Lung (tissue), 11 donors: ENCODE measurements at regions not wholly inside any gene's neighbourhood (a gene's known extent, or its start where the extent isn't known, plus 50 kb on each side); places are given as distances from the start of the nearest gene placed in this dataset.

Experiments
- ATAC-seq: fragments of 200-7000 bp; cut with Tn5 transposase; one replicate; pipeline ENCODE4 v1.9.1; 2020; ENCODE audit warnings: moderate number of reproducible peaks; ENCODE audit not compliant: insufficient read depth, low FRiP score
- DNase-seq, 3 donors: peaks; one replicate each; pipeline ENCODE4 v3.0.0-alpha.2; 2013 to 2017
- H3K27ac ChIP-seq, 2 donors: one replicate each; pipeline ENCODE4 v1.5.1; 2013; ENCODE audit warnings: mild to moderate bottlenecking in 2 of 2, moderate library complexity in 2 of 2, control low read depth in 1 of 2, inconsistent platforms in 1 of 2, low read depth in 1 of 2, low read length in 1 of 2
- H3K27me3 ChIP-seq, 3 donors: one replicate each; pipeline ENCODE4 v1.5.1; 2013; ENCODE audit warnings: low read length in 2 of 3; ENCODE audit not compliant: control insufficient read depth in 3 of 3, insufficient read depth in 3 of 3
- H3K36me3 ChIP-seq, 4 donors: one replicate each; pipeline ENCODE4 v1.5.1; 2013; ENCODE audit warnings: low read length in 4 of 4, mild to moderate bottlenecking in 1 of 4, moderate library complexity in 1 of 4; ENCODE audit not compliant: control insufficient read depth in 4 of 4, insufficient read depth in 4 of 4
- H3K4me1 ChIP-seq, 5 donors: one replicate each; pipeline ENCODE4 v1.5.1; 2013; ENCODE audit warnings: low read length in 5 of 5, mild to moderate bottlenecking in 2 of 5, moderate library complexity in 1 of 5; ENCODE audit not compliant: control insufficient read depth in 5 of 5, insufficient read depth in 5 of 5
- H3K4me3 ChIP-seq: one replicate; pipeline ENCODE4 v1.5.1; 2013; ENCODE audit warnings: mild to moderate bottlenecking, control low read depth, moderate library complexity
- H3K9ac ChIP-seq, 2 donors: one replicate each; pipeline ENCODE4 v1.5.1; 2013; ENCODE audit warnings: low read length in 2 of 2, control low read depth in 1 of 2; ENCODE audit not compliant: insufficient read depth in 1 of 2
- H3K9me3 ChIP-seq, 4 donors: one replicate each; pipeline ENCODE4 v1.5.1; 2013; ENCODE audit warnings: low read length in 3 of 4, mild to moderate bottlenecking in 1 of 4, moderate library complexity in 1 of 4; ENCODE audit not compliant: control insufficient read depth in 4 of 4, insufficient read depth in 3 of 4
- CTCF ChIP-seq: IDR thresholded peaks from 2 replicates; pipeline ENCODE4 v1.5.1; 2012; ENCODE audit warnings: mild to moderate bottlenecking; ENCODE audit errors: control extremely low read depth, extremely low read depth
- WGBS, 2 donors: extraction: QIAGEN DNeasy Blood & Tissue Kit; methylation state at CpG; one replicate each; pipeline ENCODE4 v1.1.7; 2013; 5-methylcytosine and 5-hydroxymethylcytosine counted together
- donor health status: control.
- donor health status: control.
- donor health status: Bipolar disorder and iron deficiency.
- donor health status: healthy.
- donor health status: DM: yes; HTN: yes; CAD: no.

- H3K27ac ChIP-seq: no peak overlapping the region
- H3K9ac ChIP-seq: no peak overlapping the region
- H3K9me3 ChIP-seq: no peaks in the 10 kb centered on the region
- H3K27me3 ChIP-seq: no peaks in the 10 kb centered on the region
- TF ChIP-seq CTCF: no peak
- no peak overlapping the region for H3K4me3 ChIP-seq
- ATAC-seq: no peak
- 78 to 80% methylated on average over 1 of the region's 1 CpG for WGBS, 2 donors
- no peaks in the 10 kb centered on the region for H3K4me1 ChIP-seq
- no peaks in the 10 kb centered on the region for H3K36me3 ChIP-seq
- no peak for DNase-seq
Observed at GRCh38 chr2:154556607-154557006, 141.9 kb upstream of the KCNJ3 start.

GRCh38 chr2:154557906-154558305 is 140.6 kb upstream of the KCNJ3 start:
- Histone ChIP-seq H3K27me3 (no peaks in the 10 kb centered on the region), H3K4me1 (no peaks in the 10 kb centered on the region), H3K4me3 (no peak overlapping the region), H3K36me3 (no peaks in the 10 kb centered on the region), H3K9ac (no peak overlapping the region), H3K27ac (no peak overlapping the region), H3K9me3 (no peaks in the 10 kb centered on the region)
- TF ChIP-seq CTCF: no peak
- DNase-seq: no peak
- no peak for ATAC-seq
- 76 to 79% methylated on average over 2 of the region's 2 CpGs for WGBS, 2 donors

- Histone ChIP-seq H3K4me1 (no peaks in the 10 kb centered on the region), H3K9ac (no peak overlapping the region), H3K9me3 (peaks cover 0 to 11% (median 5%) of the 10 kb centered on the region in 4 donors), H3K27ac (no peak overlapping the region), H3K27me3 (no peaks in the 10 kb centered on the region), H3K4me3 (no peak overlapping the region), H3K36me3 (no peaks in the 10 kb centered on the region)
- no peak for TF ChIP-seq CTCF
- WGBS, 2 donors: 85 to 92% methylated on average over 2 of the region's 2 CpGs
- no peak for ATAC-seq
- no peak for DNase-seq
Observed at GRCh38 chr2:154565433-154565832, 133.1 kb upstream of the KCNJ3 start.

- Histone ChIP-seq H3K27ac (no peak overlapping the region), H3K4me1 (no peaks in the 10 kb centered on the region), H3K9ac (no peak overlapping the region), H3K4me3 (no peak overlapping the region), H3K9me3 (peaks cover 0 to 11% (median 5%) of the 10 kb centered on the region in 4 donors), H3K27me3 (no peaks in the 10 kb centered on the region), H3K36me3 (no peaks in the 10 kb centered on the region)
- no peak for DNase-seq
- 50 to 54% methylated on average over 1 of the region's 1 CpG for WGBS, 2 donors
- TF ChIP-seq CTCF: no peak
- ATAC-seq: no peak
Observed at GRCh38 chr2:154568413-154568812, 130.1 kb upstream of the KCNJ3 start.
